ENCODE measurements at regions not wholly inside any gene's neighbourhood (a gene's known extent, or its start where the extent isn't known, plus 50 kb on each side); places are given as distances from the start of the nearest gene placed in this dataset.

DNA sequence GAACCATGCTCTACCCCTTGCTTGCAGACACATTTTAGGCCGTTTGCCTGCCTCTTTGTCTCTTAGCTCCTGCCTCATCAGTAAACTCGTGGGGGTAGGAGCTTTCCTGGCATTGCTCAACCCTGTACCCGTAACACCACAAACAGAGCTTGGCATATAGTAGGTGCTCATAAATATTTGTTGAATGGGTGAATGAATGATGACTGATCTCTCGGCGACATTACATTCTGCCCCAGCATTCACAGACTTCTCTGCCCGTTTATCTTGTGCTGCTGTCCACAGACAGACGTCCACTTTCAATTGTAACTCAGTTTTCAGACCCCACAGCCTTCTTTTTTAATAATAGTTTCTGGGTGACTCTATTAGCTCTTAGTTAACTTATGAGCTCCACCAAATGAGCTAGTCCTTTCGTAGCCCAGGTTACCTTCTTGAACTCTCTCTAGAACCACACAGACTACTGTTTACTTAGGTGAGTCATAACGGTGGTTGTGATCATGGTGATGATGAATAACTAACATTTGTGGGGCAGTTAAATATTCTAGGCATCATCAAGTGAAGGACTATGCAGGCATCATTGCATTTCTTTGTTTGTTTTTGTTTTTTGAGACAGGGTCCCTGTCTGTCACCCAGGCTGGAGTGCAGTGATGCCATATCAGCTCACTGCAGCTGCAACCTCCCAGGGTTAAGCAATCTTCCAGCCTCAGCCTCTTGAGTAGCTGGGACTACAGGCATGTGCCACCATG is 188.4 kb downstream of the ADAMTS15 start:
- no peak overlapping the region for H3K27ac Mint-ChIP-seq (ENCODE audit: unreplicated experiment)
- H3K36me3 Mint-ChIP-seq (ENCODE audit: low read depth, unreplicated experiment): no peaks in the 10 kb centered on the region
- no peak overlapping the region for H3K4me3 Mint-ChIP-seq (ENCODE audit: unreplicated experiment)
- H3K9me3 Mint-ChIP-seq (ENCODE audit: unreplicated experiment): no peaks in the 10 kb centered on the region
- no peak for DNase-seq (ENCODE audit: low spot score)
- TF ChIP-seq, protein P1, sequence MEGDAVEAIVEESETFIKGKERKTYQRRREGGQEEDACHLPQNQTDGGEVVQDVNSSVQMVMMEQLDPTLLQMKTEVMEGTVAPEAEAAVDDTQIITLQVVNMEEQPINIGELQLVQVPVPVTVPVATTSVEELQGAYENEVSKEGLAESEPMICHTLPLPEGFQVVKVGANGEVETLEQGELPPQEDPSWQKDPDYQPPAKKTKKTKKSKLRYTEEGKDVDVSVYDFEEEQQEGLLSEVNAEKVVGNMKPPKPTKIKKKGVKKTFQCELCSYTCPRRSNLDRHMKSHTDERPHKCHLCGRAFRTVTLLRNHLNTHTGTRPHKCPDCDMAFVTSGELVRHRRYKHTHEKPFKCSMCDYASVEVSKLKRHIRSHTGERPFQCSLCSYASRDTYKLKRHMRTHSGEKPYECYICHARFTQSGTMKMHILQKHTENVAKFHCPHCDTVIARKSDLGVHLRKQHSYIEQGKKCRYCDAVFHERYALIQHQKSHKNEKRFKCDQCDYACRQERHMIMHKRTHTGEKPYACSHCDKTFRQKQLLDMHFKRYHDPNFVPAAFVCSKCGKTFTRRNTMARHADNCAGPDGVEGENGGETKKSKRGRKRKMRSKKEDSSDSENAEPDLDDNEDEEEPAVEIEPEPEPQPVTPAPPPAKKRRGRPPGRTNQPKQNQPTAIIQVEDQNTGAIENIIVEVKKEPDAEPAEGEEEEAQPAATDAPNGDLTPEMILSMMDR (IDR thresholded peaks at IDR 0.05; ENCODE audit: unreplicated experiment): no peak
- H3K4me1 Mint-ChIP-seq (ENCODE audit: unreplicated experiment): peaks cover 6% of the 10 kb centered on the region
- peaks cover 6% of the 10 kb centered on the region for H3K27me3 Mint-ChIP-seq (ENCODE audit: unreplicated experiment)

DNA sequence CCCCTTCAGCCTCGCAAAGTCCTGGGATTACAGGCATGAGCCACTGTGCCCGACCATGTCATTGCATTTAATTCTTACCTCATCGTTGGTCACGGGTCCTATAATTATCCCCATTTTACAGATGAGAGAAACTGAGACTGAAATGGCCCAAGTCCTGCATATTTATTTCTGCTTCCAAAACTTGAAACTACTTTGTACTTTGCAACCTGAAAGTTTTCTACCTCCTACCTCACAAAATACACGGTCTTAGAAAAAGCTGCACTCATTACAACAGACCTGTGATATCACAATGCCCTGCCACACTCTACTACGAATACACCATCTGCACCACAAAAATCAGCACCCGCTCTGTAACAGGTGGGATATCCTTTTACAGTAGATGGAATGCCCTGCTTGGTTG is 189.1 kb downstream of the ADAMTS15 start:
- no peak overlapping the region for H3K27ac Mint-ChIP-seq (ENCODE audit: unreplicated experiment)
- H3K4me3 Mint-ChIP-seq (ENCODE audit: unreplicated experiment): no peak overlapping the region
- H3K36me3 Mint-ChIP-seq (ENCODE audit: low read depth, unreplicated experiment): no peaks in the 10 kb centered on the region
- no peak for DNase-seq (ENCODE audit: low spot score)
- peaks cover 6% of the 10 kb centered on the region for H3K4me1 Mint-ChIP-seq (ENCODE audit: unreplicated experiment)
- peaks cover 5% of the 10 kb centered on the region for H3K27me3 Mint-ChIP-seq (ENCODE audit: unreplicated experiment)
- H3K9me3 Mint-ChIP-seq (ENCODE audit: unreplicated experiment): no peaks in the 10 kb centered on the region
- TF ChIP-seq, protein P1 (IDR thresholded peaks at IDR 0.05; ENCODE audit: unreplicated experiment): no peak

DNA sequence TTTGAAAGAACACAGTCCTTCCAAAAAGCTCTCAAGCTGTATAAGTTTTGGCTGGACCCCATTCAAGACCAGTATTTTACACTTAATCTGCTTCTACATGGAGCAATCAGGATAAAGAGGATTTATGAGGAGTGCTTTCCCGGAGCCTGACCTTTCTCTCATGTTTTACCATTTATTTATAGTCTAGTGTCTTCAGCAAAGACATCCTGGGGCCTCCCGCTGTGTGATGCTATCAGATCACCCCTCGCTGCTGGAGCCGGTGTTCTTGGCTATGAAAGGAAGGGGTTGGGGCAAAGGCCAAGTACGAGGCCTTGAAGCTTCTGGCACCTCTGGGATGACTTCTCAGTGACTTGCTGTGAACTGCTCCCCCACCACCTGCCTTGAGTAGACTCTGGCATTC is 189.6 kb downstream of the ADAMTS15 start:
- H3K4me1 Mint-ChIP-seq (ENCODE audit: unreplicated experiment): peaks cover 10% of the 10 kb centered on the region
- H3K36me3 Mint-ChIP-seq (ENCODE audit: low read depth, unreplicated experiment): no peaks in the 10 kb centered on the region
- H3K9me3 Mint-ChIP-seq (ENCODE audit: unreplicated experiment): no peaks in the 10 kb centered on the region
- H3K27ac Mint-ChIP-seq (ENCODE audit: unreplicated experiment): no peak overlapping the region
- DNase-seq (ENCODE audit: low spot score): no peak
- TF ChIP-seq, protein P1 (IDR thresholded peaks at IDR 0.05; ENCODE audit: unreplicated experiment): no peak
- no peak overlapping the region for H3K4me3 Mint-ChIP-seq (ENCODE audit: unreplicated experiment)
- H3K27me3 Mint-ChIP-seq (ENCODE audit: unreplicated experiment): peaks cover 5% of the 10 kb centered on the region

DNA sequence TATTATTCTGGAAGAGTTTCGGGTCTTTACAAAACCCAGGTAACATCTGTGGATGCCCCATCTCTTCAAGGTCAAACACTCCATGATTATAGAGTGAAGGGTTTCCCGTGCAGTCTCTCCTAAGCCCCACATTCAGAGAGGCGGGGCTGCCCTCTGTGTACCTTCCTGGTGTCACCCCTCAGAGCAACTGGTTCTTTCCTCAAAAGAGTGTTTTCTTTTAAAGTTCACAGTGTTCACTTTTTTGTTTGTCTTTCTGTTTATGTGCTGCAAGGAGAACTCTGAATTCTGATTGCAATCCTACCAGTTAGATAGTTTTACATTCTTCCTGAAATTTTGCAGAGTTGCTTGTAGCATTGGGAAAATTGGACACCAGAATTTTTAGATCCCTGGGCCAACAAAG is 190.2 kb downstream of the ADAMTS15 start:
- TF ChIP-seq, protein P1 (IDR thresholded peaks at IDR 0.05; ENCODE audit: unreplicated experiment): no peak
- H3K36me3 Mint-ChIP-seq (ENCODE audit: low read depth, unreplicated experiment): no peaks in the 10 kb centered on the region
- DNase-seq (ENCODE audit: low spot score): no peak
- peaks cover 5% of the 10 kb centered on the region for H3K27me3 Mint-ChIP-seq (ENCODE audit: unreplicated experiment)
- H3K9me3 Mint-ChIP-seq (ENCODE audit: unreplicated experiment): no peaks in the 10 kb centered on the region
- H3K27ac Mint-ChIP-seq (ENCODE audit: unreplicated experiment): no peak overlapping the region
- H3K4me1 Mint-ChIP-seq (ENCODE audit: unreplicated experiment): peaks cover 14% of the 10 kb centered on the region
- no peak overlapping the region for H3K4me3 Mint-ChIP-seq (ENCODE audit: unreplicated experiment)

DNA sequence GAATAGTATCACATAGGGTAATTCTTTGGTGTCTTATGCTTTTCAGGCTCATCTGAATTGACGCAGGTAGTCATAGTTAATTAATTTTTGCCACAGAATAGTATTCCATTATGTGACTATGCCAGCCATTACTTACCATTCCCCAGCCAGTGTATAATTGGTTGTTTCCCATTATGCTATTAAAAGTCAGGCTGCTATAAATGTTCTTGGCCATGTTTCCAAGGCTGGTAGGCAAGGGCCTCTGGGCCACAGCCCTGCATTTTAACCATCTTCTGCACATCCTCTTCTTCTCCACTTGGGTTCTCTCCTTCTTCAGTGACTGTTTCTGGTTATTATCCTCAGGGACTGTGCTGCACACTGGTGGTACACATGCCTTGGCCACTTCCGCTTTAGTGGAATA is 190.9 kb downstream of the ADAMTS15 start:
- TF ChIP-seq, protein P1 (IDR thresholded peaks at IDR 0.05; ENCODE audit: unreplicated experiment): no peak
- no peak overlapping the region for H3K27ac Mint-ChIP-seq (ENCODE audit: unreplicated experiment)
- peaks cover 5% of the 10 kb centered on the region for H3K27me3 Mint-ChIP-seq (ENCODE audit: unreplicated experiment)
- H3K36me3 Mint-ChIP-seq (ENCODE audit: low read depth, unreplicated experiment): no peaks in the 10 kb centered on the region
- no peak overlapping the region for H3K4me3 Mint-ChIP-seq (ENCODE audit: unreplicated experiment)
- DNase-seq (ENCODE audit: low spot score): no peak
- peaks cover 14% of the 10 kb centered on the region for H3K4me1 Mint-ChIP-seq (ENCODE audit: unreplicated experiment)
- no peaks in the 10 kb centered on the region for H3K9me3 Mint-ChIP-seq (ENCODE audit: unreplicated experiment)
